ENCODE measurements at regions not wholly inside any gene's neighbourhood (a gene's known extent, or its start where the extent isn't known, plus 50 kb on each side); places are given as distances from the start of the nearest gene placed in this dataset.

DNA sequence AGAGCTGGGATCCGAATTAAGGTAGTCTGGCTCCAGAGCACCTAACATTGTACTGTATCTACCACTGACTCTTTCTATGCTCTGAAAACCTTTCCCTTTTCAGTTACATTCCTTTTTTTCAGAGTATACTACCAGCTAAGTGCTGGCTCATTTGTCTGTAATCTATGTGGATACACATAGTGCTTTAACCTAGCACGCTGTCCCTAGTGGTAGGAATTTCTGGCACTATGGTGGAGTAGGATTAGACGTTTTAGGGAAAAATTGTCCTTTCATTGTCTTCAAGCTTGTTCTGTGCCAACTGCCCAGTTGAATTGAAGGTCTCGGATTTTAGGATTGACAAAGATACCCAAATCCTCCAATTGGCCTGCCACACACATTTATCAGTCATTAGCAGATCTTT lies 259.1 kb upstream of the FERMT1 start:
- TF ChIP-seq, protein P1, sequence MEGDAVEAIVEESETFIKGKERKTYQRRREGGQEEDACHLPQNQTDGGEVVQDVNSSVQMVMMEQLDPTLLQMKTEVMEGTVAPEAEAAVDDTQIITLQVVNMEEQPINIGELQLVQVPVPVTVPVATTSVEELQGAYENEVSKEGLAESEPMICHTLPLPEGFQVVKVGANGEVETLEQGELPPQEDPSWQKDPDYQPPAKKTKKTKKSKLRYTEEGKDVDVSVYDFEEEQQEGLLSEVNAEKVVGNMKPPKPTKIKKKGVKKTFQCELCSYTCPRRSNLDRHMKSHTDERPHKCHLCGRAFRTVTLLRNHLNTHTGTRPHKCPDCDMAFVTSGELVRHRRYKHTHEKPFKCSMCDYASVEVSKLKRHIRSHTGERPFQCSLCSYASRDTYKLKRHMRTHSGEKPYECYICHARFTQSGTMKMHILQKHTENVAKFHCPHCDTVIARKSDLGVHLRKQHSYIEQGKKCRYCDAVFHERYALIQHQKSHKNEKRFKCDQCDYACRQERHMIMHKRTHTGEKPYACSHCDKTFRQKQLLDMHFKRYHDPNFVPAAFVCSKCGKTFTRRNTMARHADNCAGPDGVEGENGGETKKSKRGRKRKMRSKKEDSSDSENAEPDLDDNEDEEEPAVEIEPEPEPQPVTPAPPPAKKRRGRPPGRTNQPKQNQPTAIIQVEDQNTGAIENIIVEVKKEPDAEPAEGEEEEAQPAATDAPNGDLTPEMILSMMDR (IDR thresholded peaks at IDR 0.05; ENCODE audit: extremely low read depth, missing control alignments) = no peak
- DNase-seq (ENCODE audit: low spot score) = no peak

DNA sequence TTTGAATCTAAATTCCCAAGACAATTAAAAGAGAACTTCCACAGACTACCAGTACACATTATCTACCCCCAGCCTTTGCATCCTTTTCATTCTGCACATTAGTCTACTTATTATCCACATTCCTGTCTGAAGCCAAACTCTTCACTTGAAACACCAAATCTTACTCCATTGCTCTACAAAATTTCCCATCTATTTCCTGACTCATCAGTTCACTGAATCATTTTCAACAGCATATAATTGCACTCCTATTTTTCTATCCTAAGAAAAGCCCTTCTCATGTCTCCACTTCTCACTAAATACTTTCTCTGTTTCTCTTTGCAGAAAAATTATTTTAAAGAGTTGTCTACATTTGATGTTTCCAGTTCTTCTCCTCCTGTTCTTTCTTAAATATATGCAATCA lies 239.4 kb upstream of the FERMT1 start:
- TF ChIP-seq, protein P1 (IDR thresholded peaks at IDR 0.05; ENCODE audit: extremely low read depth, missing control alignments) = no peak
- DNase-seq (ENCODE audit: low spot score) = no peak

DNA sequence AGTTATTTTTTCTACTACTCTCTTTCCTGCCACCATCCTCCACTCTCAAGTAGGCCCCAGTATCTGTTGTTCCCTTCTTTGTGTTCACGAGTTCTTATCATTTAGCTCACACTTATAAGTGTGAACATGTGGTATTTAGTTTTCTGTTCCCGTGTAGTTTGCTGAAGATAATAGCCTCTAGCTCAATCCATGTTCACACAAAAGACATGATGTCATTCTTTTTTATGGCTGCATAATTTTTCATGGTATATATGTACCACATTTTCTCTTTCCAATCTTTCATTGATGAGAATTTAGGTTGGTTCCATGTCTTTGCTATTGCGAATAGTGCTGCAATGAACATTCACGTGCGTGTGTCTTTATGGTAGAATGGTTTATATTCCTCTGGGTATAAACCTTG lies 237.9 kb upstream of the FERMT1 start:
- DNase-seq (ENCODE audit: low spot score) = no peak
- TF ChIP-seq, protein P1 (IDR thresholded peaks at IDR 0.05; ENCODE audit: extremely low read depth, missing control alignments) = no peak

DNA sequence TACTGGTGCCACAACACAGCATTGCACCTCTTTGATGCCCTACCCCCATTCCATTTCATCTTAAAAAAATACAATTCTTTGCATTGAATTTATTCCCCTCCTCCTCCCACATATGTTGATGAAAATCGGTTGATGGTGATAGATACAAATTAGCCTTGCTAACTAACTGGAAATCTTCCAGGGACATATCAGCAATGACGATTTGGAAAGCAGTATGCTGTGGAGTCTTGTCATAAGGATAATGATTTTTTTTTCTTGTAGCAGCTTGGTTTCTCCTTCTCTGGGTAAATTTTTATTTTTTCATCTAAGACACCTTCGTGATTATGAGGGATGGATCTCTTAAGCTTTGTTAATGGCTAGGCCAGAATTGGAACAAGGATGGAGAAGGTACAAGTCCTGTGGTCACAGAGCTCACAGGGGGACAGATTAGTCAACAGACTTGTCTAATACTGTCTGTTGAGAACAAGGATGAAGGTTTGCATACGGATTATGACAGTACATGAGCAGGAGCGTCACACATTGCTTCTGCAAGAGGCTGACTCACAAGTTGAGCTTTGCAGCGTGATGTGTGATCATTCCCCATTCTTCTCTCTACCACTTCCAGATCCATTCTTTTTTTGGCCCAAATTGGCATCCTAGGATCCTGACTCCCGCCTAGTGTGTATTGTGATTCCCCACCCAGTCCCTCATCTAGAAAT lies 233.1 kb upstream of the FERMT1 start:
- TF ChIP-seq, protein P1 (IDR thresholded peaks at IDR 0.05; ENCODE audit: extremely low read depth, missing control alignments) = no peak
- no peak for DNase-seq (ENCODE audit: low spot score)

DNA sequence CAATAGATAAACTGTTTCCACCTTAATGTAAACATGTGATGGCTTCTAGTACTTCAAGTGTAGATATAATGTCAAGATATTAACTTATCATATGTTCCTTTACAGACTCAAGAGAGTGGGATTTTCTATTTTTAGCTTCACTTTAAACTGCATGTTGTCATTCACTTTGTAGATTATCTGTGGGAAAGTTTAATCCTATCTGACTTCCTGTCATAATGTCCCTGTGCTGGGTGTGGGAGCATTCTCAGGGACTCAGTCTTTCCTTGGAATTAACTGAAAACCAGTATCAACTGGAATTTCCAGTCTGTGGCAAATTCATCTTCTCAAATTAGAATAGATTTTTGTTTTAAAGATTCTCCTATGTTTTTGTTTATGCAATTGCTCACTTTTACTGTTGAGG lies 226.1 kb upstream of the FERMT1 start:
- TF ChIP-seq, protein P1 (IDR thresholded peaks at IDR 0.05; ENCODE audit: extremely low read depth, missing control alignments) = no peak
- DNase-seq (ENCODE audit: low spot score) = no peak

DNA sequence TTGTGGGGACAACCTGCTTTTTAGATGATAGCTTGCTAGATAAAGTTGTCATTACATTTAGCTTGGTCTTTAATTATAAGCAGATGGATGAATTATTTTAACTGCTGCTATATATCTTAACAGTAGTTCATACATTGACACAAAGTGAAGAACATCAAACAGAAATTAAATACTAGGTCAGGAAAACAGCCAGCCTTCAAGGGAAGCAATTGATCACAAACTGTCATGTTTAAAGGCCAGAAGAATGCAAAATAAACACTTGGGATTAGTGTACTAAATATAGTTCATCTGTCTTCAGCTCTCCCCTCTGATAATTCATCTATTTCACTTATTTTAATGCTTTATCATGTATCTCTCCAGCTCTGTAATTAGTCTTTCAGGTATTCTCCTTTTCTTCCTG lies 225.1 kb upstream of the FERMT1 start:
- DNase-seq (ENCODE audit: low spot score) = no peak
- TF ChIP-seq, protein P1 (IDR thresholded peaks at IDR 0.05; ENCODE audit: extremely low read depth, missing control alignments) = no peak

DNA sequence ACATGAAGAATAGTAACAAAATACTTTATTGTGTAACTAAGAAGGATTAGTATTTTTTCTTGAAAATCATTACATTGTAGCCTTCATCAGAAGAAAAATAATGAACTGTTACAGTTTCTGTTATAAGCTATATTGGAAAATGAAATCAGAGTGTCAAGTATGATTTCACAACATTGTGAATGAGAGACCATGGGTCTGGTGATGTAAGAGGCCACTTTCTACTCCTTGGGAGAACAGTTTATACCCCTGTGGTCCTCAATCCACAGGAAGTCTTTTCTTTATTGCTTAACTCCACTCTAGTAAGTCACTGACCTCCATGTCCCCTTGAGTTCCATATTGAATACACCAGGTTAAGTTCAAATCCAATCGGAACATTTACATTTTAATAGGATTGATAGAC lies 218.7 kb upstream of the FERMT1 start:
- no peak for DNase-seq (ENCODE audit: low spot score)
- TF ChIP-seq, protein P1 (IDR thresholded peaks at IDR 0.05; ENCODE audit: extremely low read depth, missing control alignments) = no peak
